Stimulated activated CD4-positive, alpha-beta T cell treated with anti-CD3 and anti-CD28 coated beads, TNF-alpha, amount 100 ng/mL, for 48 hours (primary cell): ENCODE measurements at regions not wholly inside any gene's neighbourhood (a gene's known extent, or its start where the extent isn't known, plus 50 kb on each side); places are given as distances from the start of the nearest gene placed in this dataset.
A peak's percentile ranks its signal among the peaks of the same experiment; 100 is the strongest.
"Not testable (repeated sequence)": the region's sequence is repeated elsewhere in the genome, so short reads cannot be mapped to it uniquely, and the experiment has no call there.

ENCODE experiments used
- DNase-seq, 3 donors: peaks; one replicate each; pipeline ENCODE4 v3.0.0-alpha.2; 2020; ENCODE audit warnings: low read depth in 3 of 3

DNA sequence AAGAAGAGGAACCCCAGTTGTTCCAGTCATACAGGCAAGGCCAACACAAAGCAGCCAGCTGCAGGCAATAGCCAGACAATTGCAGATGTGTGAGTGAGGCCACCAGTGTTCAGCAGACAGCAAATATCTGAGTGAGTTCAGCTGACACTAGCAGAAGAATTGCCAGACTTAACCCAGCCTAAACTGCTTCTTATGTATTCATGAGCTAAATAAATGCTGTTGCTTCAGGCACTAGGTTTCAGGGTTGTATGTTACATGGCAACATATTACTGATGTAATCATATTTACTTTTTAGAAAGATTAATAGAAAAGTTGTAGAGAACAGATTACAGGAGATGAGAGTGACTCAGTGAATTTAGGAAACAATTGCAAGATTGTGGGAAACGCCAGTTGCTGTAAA, 129.8 kb upstream of the CHODL start:
- no peak for DNase-seq

DNA sequence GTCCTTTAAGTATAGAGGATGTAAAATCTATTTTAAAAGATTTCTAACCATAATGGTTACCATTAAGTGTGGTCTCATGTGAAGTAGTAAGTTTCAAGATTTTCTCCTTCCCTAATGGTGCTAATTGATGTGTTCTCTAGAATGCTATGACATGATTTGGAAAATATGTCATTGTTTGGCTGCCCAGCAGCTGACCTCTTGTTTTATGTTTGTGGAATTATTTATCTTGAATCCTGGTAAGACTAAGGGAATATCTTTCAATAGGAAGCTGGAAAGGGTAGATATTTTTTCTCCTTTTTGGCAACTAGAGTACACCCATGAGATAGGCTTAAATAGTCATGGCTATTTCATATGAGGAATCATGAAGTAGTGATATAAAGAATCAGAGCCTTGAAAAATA, 139.8 kb upstream of the CHODL start:
- DNase-seq, result no peak

DNA sequence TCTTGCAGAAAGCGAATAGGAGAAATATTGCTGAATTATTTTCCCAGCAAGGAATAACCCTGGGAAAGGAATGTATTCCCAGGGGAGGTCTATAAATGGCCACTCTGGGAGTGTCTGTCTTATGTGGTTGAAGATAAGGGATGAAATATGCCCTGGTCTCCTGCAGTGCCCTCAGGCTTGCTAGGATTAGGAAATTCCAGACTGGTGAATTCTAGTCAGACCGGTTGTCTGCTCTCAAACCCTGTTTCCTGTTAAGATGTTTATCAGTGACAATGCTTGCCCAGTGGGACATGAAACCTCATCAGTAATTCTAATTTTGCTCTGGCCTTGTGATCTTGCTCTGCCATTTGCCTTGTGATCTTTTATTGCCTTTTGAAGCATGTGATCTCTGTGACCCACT, 148.2 kb upstream of the CHODL start:
- DNase-seq, result not testable (repeated sequence)

DNA sequence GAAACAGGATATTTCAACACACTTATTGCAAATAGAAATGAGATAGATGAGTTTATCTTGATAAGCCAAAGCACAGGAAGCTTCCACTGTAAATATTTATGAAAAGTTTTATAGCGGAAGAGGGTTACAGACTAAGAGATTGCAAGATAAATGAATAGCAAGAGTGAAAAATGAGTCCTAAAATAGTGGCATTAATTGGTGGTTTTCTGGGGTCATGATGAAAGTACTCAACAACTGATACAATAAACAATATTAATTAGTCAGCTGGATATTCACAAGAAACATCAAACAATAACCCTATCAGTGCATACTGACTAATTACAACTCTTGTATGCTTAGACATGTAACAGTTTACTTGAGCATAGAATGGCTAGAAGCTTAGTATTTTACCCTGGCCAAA, 154.8 kb upstream of the CHODL start:
- no peak for DNase-seq

DNA sequence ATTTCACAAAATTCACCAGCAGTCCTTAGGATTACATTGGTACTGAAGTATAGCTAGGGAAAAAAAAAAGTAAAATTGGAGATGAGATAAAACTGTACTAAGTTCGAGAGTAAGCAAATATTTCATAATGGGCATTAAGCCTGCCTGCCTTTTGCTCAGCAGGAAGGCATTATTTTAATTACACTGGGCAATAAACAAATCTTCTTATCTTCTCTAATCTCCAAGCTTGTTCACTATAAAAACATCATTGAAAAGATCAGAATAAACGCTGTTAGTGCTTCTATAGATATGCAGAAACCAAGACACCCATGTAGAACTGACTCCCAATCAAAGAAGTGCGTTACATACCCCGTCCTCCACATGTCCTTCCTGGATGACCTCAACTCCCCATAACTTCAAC, 174.2 kb upstream of the CHODL start:
- DNase-seq, result no peak

DNA sequence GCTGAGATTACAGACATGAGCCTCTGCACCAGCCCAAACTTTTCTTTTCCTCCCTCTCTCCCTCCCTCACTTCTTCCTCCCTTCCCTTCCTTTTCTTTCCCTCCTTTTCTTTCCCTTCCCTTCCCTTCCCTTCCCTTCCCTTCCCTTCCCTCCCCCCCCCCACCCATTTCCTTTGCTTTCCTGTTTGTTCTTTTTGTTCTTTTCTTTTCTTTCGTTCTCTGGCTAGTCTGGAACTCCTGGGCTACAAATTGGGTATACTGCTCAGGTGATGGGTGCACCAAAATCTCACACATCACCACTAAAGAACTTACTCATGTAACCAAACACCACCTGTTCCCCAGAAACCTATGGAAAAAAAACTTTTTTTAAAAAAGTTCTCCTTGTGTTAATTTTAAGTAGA, 174.8 kb upstream of the CHODL start:
- no peak for DNase-seq

DNA sequence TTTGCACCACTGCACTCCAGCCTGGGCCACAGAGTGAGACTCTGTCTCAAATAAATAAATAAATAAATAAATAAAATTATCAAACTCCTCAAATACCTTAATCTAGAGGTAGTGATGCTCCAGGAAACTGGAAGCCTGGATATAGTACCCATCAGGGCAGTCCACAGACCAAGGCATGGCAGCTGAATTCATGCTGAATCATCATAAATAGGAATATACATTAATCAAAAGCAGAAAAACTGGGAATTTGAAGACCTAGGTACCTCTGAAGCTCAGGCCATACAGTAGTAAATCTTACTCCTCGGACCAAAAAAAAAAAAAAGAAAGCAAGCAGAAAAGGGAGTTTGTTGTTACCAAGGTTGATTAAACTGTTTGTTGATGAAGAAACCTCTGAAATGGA, 184.2 kb upstream of the CHODL start:
- DNase-seq, result no peak

DNA sequence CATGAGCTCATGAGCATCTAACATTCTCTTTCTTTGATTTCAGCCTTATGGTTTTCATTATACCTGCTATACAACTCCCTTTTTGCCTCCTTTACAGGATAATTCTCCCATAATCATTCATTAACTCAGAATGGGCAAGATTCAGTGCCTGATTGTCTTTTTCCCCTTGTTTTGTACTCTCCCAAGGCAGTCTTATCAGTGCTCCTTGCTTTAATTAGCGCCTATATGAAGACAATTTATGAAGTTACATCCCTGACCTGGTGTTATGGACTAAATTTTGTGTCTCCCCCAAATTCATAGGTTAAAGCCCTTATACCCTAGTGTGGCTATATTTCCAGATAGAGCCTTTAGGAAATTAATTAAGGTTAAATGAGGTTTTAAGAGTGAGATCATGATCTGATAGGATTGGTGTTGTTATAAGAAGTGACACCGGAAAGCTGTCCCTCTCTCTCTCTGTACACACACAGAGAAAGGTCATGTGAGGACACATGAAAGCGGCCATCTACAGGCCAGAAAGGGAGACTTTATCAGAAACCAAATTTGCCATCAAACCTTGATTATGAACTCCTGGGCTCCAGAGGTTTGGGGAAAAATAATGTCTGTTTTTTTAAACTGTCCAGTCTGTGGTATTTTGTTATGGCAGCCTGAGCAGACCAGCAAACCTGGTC, 185.8 kb upstream of the CHODL start:
- DNase-seq, result no peak

DNA sequence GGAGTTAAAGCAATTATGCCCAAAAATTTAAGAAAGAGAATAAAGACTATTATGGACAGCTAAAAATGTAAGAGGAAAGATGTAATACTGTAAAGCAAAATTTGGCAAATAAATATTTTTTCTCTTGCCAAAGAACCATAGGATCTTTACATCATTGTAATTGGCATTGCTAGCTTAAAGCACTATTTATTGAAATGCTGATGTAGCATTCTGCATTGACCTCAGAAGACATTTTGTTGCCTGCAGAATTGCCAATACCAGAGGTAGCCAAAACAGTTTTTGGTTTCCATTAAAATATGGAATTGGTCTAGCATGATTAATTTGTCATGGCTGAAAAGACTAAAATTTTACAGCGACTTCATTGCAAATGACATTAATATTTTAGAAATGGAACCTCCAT, 191.5 kb upstream of the CHODL start:
- no peak for DNase-seq

DNA sequence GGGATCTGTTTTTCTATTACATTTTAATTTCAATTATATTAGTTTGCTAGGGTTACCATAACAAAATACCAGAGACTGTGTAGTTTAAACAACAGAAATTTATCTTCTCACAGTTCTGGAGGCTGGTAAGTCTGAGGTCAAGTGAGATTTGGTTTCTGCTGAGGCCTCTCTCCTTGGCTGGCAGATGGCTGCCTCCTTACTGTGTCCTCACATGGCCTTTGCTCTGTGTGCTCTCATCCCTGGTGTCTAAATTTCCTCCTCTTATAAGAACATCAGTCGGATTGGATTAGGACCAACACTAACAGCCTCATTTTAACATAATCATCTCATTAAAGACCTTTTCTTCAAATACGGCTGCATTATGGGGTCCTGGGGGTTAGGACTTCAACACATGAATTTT, 195.2 kb upstream of the CHODL start:
- no peak for DNase-seq

DNA sequence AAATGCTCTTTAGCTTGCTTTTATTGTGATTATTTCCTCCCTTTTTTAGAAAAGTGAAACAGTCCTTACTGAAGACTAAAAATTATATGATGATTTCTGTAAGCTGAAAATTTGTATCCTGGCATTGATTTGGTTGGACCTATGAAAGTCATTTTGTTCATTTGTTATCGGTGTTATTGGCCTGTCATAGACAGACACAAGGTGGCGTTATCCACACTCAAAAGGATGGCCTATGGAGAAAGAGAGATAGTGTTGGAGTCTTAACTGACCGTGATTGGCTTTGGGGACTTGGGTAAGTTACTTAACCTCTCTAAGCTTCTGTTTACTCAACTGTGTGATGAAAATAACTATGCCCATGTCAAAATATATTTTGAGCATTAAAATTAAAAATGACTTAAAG, 203.6 kb upstream of the CHODL start:
- DNase-seq, result no peak

DNA sequence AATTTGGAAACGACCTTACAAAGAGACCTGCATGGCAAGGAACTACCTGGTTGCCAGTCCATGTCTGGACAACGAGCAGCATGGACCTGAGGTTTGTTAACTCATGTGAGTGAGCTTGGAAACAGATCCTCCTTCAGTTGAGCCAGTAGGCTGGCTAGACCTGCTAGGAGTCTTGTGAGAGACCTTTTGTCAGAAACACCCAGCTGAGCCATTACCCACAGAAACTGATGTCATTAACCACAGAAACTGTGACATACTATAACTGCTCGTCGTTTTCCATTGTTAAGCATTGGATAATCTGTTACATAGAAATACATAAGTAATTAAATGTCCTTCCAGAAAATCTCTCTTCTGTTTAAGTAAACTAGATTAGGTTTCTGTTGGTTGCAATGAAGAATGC, 211.1 kb upstream of the C21orf91 start:
- DNase-seq, result peak in 1 of 3 donors; percentile 1

DNA sequence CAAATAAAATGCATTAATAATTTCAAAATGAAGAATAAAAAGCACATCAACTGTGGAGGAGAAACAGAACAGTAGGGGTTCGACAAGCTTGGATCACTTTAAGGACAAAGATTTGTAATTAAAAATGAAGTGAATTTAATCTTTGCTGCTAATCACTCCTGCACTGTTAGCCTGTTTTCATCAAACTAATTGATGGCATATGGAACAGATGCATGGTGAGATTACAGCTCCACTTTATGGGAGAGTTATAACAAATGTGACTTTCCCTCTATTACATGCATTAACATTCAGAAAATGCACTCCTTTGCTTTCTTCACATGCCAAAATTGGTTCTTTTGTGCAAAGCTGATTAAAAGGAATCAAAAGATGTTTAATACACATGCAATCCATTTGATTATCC, 207.2 kb upstream of the C21orf91 start:
- no peak for DNase-seq

DNA sequence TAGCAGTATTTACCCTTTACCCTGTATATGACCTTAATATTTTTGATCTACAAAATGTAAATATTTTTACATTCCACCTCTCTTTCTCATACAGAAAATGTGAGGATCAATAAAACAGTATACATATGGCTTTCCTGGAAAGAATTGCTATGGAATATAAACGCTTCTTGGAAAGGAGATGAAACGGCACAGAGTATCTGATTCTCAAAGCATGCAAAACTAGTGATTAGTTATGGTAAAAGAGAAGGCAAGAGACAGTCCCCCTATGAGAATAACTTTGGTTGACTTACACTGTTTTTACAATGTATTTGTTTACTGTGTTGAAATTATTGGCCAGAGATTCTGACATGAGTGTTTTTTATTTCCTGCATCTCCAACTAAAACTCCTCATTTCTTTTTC, 204.6 kb upstream of the C21orf91 start:
- DNase-seq, result no peak

DNA sequence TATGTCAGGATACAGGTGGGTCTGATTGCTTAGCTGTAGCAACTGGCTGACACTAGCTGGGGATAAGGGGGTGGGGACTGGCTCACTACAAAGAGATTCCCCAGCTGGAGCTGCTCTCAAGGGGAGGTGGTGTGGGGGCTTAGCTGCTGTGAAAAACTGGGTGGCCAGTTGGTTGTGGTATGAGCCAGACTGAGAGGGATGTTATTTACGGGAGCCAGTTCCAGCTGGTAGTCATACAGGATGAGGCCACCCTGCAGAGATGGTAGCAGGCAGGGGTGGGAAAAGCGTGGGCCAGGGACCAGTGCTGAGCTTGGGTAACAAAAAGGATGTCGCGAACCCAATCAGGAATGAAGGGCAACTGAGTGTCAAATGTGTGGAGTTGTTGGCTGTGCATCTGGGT, 204.0 kb upstream of the C21orf91 start:
- DNase-seq, result no peak

DNA sequence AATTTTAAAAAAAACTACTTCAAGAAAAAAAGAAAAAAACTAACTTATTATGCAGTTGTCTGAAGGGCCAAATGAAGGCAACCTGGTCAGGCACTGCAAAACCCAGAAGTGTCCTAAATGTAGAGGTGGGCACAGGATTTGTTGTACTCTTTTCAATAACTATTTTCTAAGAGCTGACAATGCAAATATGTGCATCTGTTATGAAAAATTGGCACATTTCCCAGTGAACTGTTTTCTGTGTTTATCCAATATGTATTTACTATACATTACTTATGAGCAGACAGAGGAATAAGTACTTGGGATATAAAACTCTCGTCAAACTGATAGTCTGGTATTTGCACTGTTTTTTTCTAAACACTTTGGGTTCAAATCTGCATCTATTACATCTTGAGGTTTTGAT, 188.0 kb upstream of the C21orf91 start:
- no peak for DNase-seq

DNA sequence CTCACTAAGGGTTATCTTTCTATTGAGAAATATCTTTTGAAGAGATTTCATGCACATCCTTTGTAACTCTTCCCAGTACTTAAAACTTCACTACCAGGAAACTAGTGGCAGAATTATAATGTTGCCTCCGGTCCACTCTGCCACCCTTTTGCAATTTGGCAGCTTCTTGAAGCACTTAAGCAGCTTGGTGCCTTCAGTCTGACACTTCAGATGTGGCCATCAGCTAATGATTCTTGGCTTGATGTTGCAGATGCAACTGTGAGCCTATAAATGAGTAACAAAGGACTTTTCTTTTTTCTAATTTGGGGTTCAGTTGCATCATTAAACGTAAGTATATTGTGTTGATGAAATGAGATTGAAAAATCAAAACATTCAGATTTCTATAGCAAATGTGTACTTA, 187.5 kb upstream of the C21orf91 start:
- DNase-seq, result no peak

DNA sequence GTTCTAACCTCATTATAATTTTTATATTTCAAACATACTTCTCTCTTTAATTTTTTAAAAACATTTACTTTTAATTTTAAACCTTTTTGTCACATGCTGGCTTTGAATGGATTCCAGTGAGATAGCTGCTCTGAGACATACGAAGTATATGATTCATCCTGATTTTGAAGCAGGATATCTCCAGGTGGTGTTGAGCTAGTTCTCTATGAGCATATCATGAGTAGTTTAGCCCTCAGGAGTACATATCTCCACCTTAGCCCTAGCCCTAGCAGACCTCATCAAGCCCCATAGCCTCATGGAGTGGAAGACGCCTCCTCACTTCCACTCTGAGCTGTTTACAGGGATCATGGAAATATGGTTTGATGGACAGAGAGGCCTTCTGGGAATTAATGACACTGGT, 183.2 kb upstream of the C21orf91 start:
- no peak for DNase-seq

DNA sequence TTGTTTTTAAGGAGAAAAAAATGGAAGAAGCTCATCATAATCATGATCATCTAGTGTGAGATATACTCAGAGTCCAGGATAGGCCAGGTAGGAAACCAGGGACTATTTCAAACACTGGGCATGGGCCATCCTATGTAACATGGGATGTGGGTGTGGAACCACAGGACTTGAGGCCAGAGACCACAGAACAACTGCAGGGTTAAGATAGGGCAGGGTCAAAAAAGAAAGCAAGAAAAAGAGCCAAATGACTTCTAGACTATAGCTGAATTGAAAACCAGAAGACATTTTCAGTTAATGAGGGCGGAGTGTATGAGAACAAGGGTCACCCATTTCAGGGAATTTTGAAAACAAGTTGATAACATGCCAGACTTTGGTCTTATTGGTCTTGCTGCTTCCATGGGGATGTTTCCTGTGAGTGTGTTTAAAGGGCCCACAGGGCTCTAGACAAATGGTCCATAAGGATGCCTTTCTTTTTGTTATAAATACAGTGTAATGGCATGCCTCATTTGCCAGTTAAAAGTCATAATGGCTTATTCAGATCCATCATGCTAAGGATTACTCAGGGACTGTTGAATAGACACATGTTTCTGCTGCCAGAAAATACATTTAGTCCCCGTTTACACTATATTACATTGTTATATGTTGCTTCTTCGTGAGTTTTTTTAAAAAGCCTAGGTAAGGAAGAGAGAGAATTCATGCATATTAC, 182.0 kb upstream of the C21orf91 start:
- DNase-seq, result no peak

DNA sequence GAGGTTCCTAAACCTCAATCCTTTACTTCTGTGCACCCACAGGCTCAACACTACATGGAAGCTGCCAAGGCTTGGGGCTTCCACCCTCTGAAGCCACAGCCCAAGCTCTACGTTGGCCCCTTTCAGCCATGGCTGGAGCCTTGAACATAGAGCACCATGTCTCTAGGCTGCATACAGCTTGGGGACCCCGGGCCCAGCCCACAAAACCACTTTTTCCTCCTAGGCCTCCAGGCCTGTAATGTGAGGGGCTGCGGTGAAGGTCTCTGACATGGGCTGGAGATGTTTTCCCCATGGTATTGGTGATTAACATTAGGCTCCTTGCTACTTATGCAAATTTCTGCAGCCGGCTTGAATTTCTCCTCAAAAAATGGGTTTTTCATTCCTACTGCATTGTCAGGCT, 179.4 kb upstream of the C21orf91 start:
- not testable (repeated sequence) for DNase-seq

DNA sequence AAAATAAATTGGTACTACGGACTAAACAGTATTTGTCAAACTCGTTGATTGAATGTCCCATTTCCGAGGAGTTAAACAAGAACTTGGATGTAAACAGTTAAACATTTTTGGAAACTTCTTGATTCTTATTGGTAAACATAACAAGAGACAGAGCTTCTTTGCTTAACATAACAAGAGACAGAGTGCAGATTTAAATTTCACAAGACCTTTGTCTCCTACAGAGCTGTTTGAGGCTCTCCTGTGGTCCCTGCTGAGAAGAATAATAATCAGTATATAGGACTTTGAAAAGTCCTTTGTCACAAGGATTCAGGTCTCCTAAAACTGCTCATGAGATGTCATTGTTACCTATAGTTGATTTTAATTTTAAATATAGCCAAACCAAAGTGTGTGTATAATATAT, 170.6 kb upstream of the C21orf91 start:
- DNase-seq, result no peak

DNA sequence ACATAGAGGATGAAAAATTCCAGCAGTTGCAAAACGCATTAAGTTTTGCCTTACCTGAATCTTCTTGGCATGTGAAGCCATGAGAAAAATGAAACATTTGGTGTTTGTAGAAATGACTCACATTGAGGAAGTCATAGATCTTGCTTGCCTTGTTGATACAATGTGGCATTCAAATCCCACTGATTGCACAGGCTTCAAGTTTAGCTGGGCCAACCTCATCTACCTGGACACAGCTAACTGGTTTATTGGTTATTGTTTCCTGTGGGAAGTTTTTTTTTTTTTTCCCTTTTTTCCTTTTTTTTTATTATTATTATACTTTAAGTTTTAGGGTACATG, 168.9 kb upstream of the C21orf91 start:
- no peak for DNase-seq

DNA sequence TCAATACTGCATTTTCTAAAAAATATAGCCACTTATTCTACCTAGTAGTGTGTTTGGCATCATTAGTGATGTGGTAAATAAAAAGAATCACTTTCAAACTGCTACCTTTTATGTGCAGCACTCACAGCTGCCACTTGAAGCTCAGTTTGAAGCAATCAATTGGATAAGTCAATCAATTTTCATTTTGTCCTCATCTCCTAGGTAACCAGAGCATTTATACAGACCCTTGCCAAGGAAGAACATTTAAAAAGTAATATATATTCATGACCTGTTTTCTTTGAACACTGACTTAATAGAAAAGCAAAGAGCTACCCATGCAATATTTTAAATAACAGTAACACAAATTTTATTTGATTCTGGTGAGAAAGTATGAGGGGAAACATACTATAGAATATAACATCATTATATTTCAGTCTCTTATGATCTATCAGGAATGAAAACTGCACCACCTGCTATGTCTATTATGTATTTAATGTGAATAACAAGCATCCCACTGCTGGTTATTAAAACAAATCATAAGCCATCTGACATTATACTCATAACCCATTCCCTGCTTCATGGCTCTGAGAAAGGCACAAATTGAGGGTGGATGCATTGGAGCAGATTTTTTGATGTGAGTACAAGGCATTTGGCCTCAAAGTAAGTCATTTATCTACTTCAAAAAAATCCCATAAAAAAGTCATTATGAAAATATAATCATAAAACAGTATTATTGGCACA, 168.4 kb upstream of the C21orf91 start:
- no peak for DNase-seq
